ENCODE measurements at regions not wholly inside any gene's neighbourhood (a gene's known extent, or its start where the extent isn't known, plus 50 kb on each side); places are given as distances from the start of the nearest gene placed in this dataset.

- Mint-ChIP-seq H3K36me3 (peaks cover 0 to 6% (median 3%) of the 10 kb centered on the region in 3 donors), H3K9me3 (peaks cover 0 to 24% (median 10%) of the 10 kb centered on the region in 9 donors), H3K4me3 (no peak overlapping the region), H3K4me1 (no peaks in the 10 kb centered on the region), H3K27ac (no peak overlapping the region), H3K27me3 (peaks cover 0 to 14% (median 4%) of the 10 kb centered on the region in 5 donors)
- POLR2A ChIA-PET = no interaction called here
- DNase-seq (no peak), ATAC-seq (no peak)
These were observed 924.3 kb downstream of the TBC1D22A start for GRCh38 chr22:47686594-47687345.

GRCh38 chr22:47681411-47682165 lies 919.1 kb downstream of the TBC1D22A start:
- Mint-ChIP-seq H3K4me3 (no peak overlapping the region), H3K36me3 (peaks cover 0 to 6% (median 3%) of the 10 kb centered on the region in 3 donors), H3K4me1 (no peaks in the 10 kb centered on the region), H3K9me3 (peaks cover 0 to 24% (median 14%) of the 10 kb centered on the region in 9 donors), H3K27ac (no peak overlapping the region), H3K27me3 (peaks cover 2 to 24% (median 12%) of the 10 kb centered on the region in 5 donors)
- DNase-seq (no peak), ATAC-seq (no peak)
- POLR2A ChIA-PET = no interaction called here

- peaks cover 0 to 14% (median 4%) of the 10 kb centered on the region in 9 donors for H3K9me3 Mint-ChIP-seq
- no peaks in the 10 kb centered on the region for H3K4me1 Mint-ChIP-seq
- DNase-seq (no peak), ATAC-seq (no peak)
- peaks cover 0 to 2% (median 0%) of the 10 kb centered on the region in 3 donors for H3K36me3 Mint-ChIP-seq
- peaks cover 2 to 16% (median 8%) of the 10 kb centered on the region in 5 donors for H3K27me3 Mint-ChIP-seq
- H3K27ac Mint-ChIP-seq = no peak overlapping the region
- H3K4me3 Mint-ChIP-seq = no peak overlapping the region
- POLR2A ChIA-PET = no interaction called here
These were observed 916.3 kb downstream of the TBC1D22A start for GRCh38 chr22:47678636-47679287.

- H3K4me3 Mint-ChIP-seq = no peak overlapping the region
- peaks cover 2 to 18% (median 8%) of the 10 kb centered on the region in 5 donors for H3K27me3 Mint-ChIP-seq
- H3K4me1 Mint-ChIP-seq = no peaks in the 10 kb centered on the region
- DNase-seq (no peak), ATAC-seq (no peak)
- H3K36me3 Mint-ChIP-seq = no peaks in the 10 kb centered on the region
- peaks cover 0 to 10% (median 4%) of the 10 kb centered on the region in 9 donors for H3K9me3 Mint-ChIP-seq
- POLR2A ChIA-PET = no interaction called here
- no peak overlapping the region for H3K27ac Mint-ChIP-seq
These were observed 915.6 kb downstream of the TBC1D22A start for GRCh38 chr22:47678048-47678447.

GRCh38 chr22:47676685-47677084 lies 914.2 kb downstream of the TBC1D22A start:
- Mint-ChIP-seq H3K4me1 (no peaks in the 10 kb centered on the region), H3K36me3 (no peaks in the 10 kb centered on the region), H3K9me3 (peaks cover 0 to 10% (median 4%) of the 10 kb centered on the region in 9 donors), H3K27me3 (peaks cover 2 to 16% (median 8%) of the 10 kb centered on the region in 5 donors), H3K27ac (no peak overlapping the region), H3K4me3 (no peak overlapping the region)
- ATAC-seq = no peak
- POLR2A ChIA-PET = no interaction called here
- no peak for DNase-seq

- POLR2A ChIA-PET = no interaction called here
- no peak overlapping the region for H3K27ac Mint-ChIP-seq
- peaks cover 0 to 4% (median 0%) of the 10 kb centered on the region in 3 donors for H3K36me3 Mint-ChIP-seq
These were observed 912.1 kb downstream of the TBC1D22A start for GRCh38 chr22:47674600-47674999.

GRCh38 chr22:47673557-47673956 lies 911.1 kb downstream of the TBC1D22A start:
- no peak overlapping the region for H3K27ac Mint-ChIP-seq
- ATAC-seq (no peak), DNase-seq (no peak)
- H3K4me3 Mint-ChIP-seq = no peak overlapping the region
- peaks cover 0 to 12% (median 4%) of the 10 kb centered on the region in 9 donors for H3K9me3 Mint-ChIP-seq
- no peaks in the 10 kb centered on the region for H3K4me1 Mint-ChIP-seq
- peaks cover 0 to 7% (median 0%) of the 10 kb centered on the region in 3 donors for H3K36me3 Mint-ChIP-seq
- H3K27me3 Mint-ChIP-seq = peaks cover 0 to 3% (median 0%) of the 10 kb centered on the region in 5 donors
- POLR2A ChIA-PET = no interaction called here

More at GRCh38 chr22:47674600-47674999, 912.1 kb downstream of the TBC1D22A start:
- peaks cover under 1 to 9% (median 2%) of the 10 kb centered on the region in 5 donors for H3K27me3 Mint-ChIP-seq
- DNase-seq (no peak), ATAC-seq (no peak)
- no peaks in the 10 kb centered on the region for H3K4me1 Mint-ChIP-seq
- H3K9me3 Mint-ChIP-seq = peaks cover 0 to 8% (median 3%) of the 10 kb centered on the region in 9 donors
- no peak overlapping the region for H3K4me3 Mint-ChIP-seq

GRCh38 chr22:47672526-47672925 lies 910.1 kb downstream of the TBC1D22A start:
- no peak overlapping the region for H3K4me3 Mint-ChIP-seq
- peaks cover 0 to 7% (median 0%) of the 10 kb centered on the region in 3 donors for H3K36me3 Mint-ChIP-seq
- H3K9me3 Mint-ChIP-seq = peaks cover 0 to 12% (median 4%) of the 10 kb centered on the region in 9 donors
- peaks cover 0 to 1% (median 0%) of the 10 kb centered on the region in 4 donors for H3K4me1 Mint-ChIP-seq
- peaks cover 0 to 3% (median 0%) of the 10 kb centered on the region in 5 donors for H3K27me3 Mint-ChIP-seq
- POLR2A ChIA-PET = no interaction called here
- ATAC-seq (no peak), DNase-seq (no peak)
- H3K27ac Mint-ChIP-seq = no peak overlapping the region

- Mint-ChIP-seq H3K27me3 (peaks cover 0 to 13% (median 3%) of the 10 kb centered on the region in 5 donors), H3K9me3 (peaks cover 0 to 26% (median 8%) of the 10 kb centered on the region in 9 donors), H3K27ac (no peak overlapping the region), H3K4me1 (peaks cover 0 to 1% (median 0%) of the 10 kb centered on the region in 4 donors), H3K36me3 (peaks cover 0 to 15% (median 0%) of the 10 kb centered on the region in 3 donors), H3K4me3 (no peak overlapping the region)
- POLR2A ChIA-PET = no interaction called here
- ATAC-seq = no peak
- DNase-seq = no peak
These were observed 902.7 kb downstream of the TBC1D22A start for GRCh38 chr22:47665151-47665550.

GRCh38 chr22:47663615-47664605 lies 901.5 kb downstream of the TBC1D22A start:
- peaks cover 0 to 13% (median 3%) of the 10 kb centered on the region in 5 donors for H3K27me3 Mint-ChIP-seq
- POLR2A ChIA-PET = no interaction called here
- ATAC-seq (no peak), DNase-seq (no peak)
- no peak overlapping the region for H3K4me3 Mint-ChIP-seq
- H3K27ac Mint-ChIP-seq = no peak overlapping the region
- H3K9me3 Mint-ChIP-seq = peaks cover 0 to 20% (median 4%) of the 10 kb centered on the region in 9 donors
- H3K36me3 Mint-ChIP-seq = peaks cover 0 to 8% (median 0%) of the 10 kb centered on the region in 3 donors
- peaks cover 0 to 1% (median 0%) of the 10 kb centered on the region in 4 donors for H3K4me1 Mint-ChIP-seq

GRCh38 chr22:47659467-47660223 lies 897.2 kb downstream of the TBC1D22A start:
- peaks cover 0 to 23% (median 2%) of the 10 kb centered on the region in 9 donors for H3K9me3 Mint-ChIP-seq
- POLR2A ChIA-PET = no interaction called here

More at GRCh38 chr22:47659467-47660223, 897.2 kb downstream of the TBC1D22A start:
- Mint-ChIP-seq H3K4me1 (no peaks in the 10 kb centered on the region), H3K36me3 (peaks cover 0 to 8% (median 0%) of the 10 kb centered on the region in 3 donors), H3K27ac (no peak overlapping the region), H3K4me3 (no peak overlapping the region), H3K27me3 (peaks cover 0 to 10% (median 0%) of the 10 kb centered on the region in 5 donors)
- ATAC-seq = no peak
- no peak for DNase-seq

All from naive thymus-derived CD8-positive, alpha-beta T cell (primary cell).